Right lobe of liver (tissue), 6 donors: ENCODE measurements at regions not wholly inside any gene's neighbourhood (a gene's known extent, or its start where the extent isn't known, plus 50 kb on each side); places are given as distances from the start of the nearest gene placed in this dataset.

ENCODE experiments used
- ATAC-seq, 4 donors: fragments of 200-7000 bp; cut with Tn5 transposase; one replicate each; pipeline ENCODE4 v1.9.1; 2020; ENCODE audit warnings: mild to moderate bottlenecking in 4 of 4, moderate library complexity in 4 of 4
- DNase-seq, 3 donors: peaks; one replicate each; pipeline ENCODE4 v3.0.0-alpha.2; 2020
- H3K27ac ChIP-seq, 3 donors: fragments of 200-600 bp; one replicate each; pipeline ENCODE4 v1.8.0; 2022
- H3K27me3 ChIP-seq, 2 donors: fragments of 200-600 bp; one replicate each; pipeline ENCODE4 v1.8.0; 2022
- H3K36me3 ChIP-seq, 4 donors: fragments of 200-600 bp; sonication (generic) in 1 of 4; one replicate each; pipeline versions ENCODE4 v1.5.1 to v1.8.0; 2017 to 2022; ENCODE audit warnings: control low read depth in 1 of 4
- H3K4me1 ChIP-seq, 4 donors: fragments of 200-600 bp; sonication (generic) in 1 of 4; one replicate each; pipeline versions ENCODE4 v1.5.1 to v1.8.0; 2017 to 2022; ENCODE audit warnings: control low read depth in 1 of 4
- H3K4me3 ChIP-seq, 3 donors: fragments of 200-600 bp; one replicate each; pipeline ENCODE4 v1.8.0; 2022
- H3K9me3 ChIP-seq, 4 donors: fragments of 200-600 bp; sonication (generic) in 1 of 4; one replicate each; pipeline versions ENCODE4 v1.5.1 to v1.8.0; 2017 to 2022; ENCODE audit warnings: control low read depth in 1 of 4
- POLR2A ChIP-seq: fragments of 450-650 bp; IDR thresholded peaks from one replicate; pipeline ENCODE4 v1.6.1; 2017; ENCODE audit warnings: antibody characterized with exemption, mild to moderate bottlenecking
- WGBS: methylation state at CpG from one replicate; pipeline ENCODE4 v1.1.6; 2018; ENCODE audit warnings: low coverage, low lambda C conversion rate; ENCODE audit not compliant: insufficient coverage; ENCODE audit errors: missing lambda C conversion rate; 5-methylcytosine and 5-hydroxymethylcytosine counted together
- intact Hi-C, 2 donors: fragments of 100-400 bp; cut with DNase I; formaldehyde crosslinking; loops; one replicate each; pipeline versions ENCODE4 v1.11.2 to v1.14.1; 2022
- TF ChIP-seq, protein P1 (sequence below), 4 donors: fragments of 200-600 bp in 3 of 4; fragments of 450-650 bp in 1 of 4; IDR thresholded peaks; one replicate each; pipeline versions ENCODE4 v1.5.1 to v1.8.0; 2016 to 2022; ENCODE audit warnings: antibody characterized with exemption in 4 of 4, mild to moderate bottlenecking in 2 of 4
- donor health status: DM: no; HTN: yes; CAD: no.
- donor health status: DM: no; HTN: no; CAD: no.
- donor health status: DM: no; HTN: no; CAD: no.
- donor health status: DM: no; HTN: yes; CAD: no.
- donor health status: DM: no; HTN: yes; CAD: no.

DNA sequence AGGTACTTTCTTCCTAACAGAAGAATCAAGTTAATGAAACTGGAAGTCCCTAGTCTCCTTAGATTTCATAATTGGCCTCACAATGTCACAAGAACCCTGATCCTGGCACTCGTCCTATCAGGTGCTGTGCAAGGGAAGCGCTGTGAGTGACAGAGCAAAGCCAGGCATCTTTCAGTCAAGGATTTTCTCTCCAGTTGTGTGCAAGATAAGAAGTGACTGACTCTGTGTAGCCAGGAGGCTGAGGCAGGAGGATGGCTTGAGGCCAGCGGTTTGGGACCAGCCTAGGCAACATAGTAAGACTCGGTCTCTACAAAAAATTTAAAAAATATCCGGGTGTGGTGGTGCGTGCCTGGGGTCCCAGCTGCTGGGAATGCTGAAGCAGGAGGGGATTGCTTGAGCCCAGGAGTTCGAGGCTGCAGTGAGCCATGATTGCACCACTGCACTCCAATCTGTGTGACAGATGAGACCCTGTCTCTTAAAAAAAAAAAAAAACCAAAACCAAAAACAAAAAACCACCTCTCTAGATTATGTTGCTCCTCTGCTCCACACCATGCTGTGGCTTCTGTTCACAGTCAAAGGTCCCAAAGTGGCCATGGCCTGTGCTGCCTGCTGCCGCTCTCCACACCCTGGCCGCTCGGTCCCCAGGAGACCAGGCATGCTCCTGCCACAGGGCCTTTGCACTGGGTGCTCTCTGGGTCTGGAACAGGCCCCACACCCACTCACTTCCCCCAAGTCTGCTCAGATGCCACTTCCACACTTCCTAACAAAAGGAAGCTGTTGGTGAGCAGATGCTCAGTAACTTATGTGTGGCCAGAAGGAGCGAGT, 54.2 kb upstream of the CLDN5 start:
- no peak for ATAC-seq
- no peak overlapping the region for H3K4me3 ChIP-seq
- no peaks in the 10 kb centered on the region for H3K4me1 ChIP-seq
- WGBS: 62% methylated on average over 6 of the region's 11 CpGs
- H3K27ac ChIP-seq: no peak overlapping the region
- intact Hi-C loops: no loop called here
- H3K9me3 ChIP-seq: no peaks in the 10 kb centered on the region
- H3K36me3 ChIP-seq: no peaks in the 10 kb centered on the region
- no peak for DNase-seq
- no peak for TF ChIP-seq POLR2A
- TF ChIP-seq, protein P1, sequence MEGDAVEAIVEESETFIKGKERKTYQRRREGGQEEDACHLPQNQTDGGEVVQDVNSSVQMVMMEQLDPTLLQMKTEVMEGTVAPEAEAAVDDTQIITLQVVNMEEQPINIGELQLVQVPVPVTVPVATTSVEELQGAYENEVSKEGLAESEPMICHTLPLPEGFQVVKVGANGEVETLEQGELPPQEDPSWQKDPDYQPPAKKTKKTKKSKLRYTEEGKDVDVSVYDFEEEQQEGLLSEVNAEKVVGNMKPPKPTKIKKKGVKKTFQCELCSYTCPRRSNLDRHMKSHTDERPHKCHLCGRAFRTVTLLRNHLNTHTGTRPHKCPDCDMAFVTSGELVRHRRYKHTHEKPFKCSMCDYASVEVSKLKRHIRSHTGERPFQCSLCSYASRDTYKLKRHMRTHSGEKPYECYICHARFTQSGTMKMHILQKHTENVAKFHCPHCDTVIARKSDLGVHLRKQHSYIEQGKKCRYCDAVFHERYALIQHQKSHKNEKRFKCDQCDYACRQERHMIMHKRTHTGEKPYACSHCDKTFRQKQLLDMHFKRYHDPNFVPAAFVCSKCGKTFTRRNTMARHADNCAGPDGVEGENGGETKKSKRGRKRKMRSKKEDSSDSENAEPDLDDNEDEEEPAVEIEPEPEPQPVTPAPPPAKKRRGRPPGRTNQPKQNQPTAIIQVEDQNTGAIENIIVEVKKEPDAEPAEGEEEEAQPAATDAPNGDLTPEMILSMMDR (IDR thresholded peaks at IDR 0.05): no peak
- no peaks in the 10 kb centered on the region for H3K27me3 ChIP-seq

DNA sequence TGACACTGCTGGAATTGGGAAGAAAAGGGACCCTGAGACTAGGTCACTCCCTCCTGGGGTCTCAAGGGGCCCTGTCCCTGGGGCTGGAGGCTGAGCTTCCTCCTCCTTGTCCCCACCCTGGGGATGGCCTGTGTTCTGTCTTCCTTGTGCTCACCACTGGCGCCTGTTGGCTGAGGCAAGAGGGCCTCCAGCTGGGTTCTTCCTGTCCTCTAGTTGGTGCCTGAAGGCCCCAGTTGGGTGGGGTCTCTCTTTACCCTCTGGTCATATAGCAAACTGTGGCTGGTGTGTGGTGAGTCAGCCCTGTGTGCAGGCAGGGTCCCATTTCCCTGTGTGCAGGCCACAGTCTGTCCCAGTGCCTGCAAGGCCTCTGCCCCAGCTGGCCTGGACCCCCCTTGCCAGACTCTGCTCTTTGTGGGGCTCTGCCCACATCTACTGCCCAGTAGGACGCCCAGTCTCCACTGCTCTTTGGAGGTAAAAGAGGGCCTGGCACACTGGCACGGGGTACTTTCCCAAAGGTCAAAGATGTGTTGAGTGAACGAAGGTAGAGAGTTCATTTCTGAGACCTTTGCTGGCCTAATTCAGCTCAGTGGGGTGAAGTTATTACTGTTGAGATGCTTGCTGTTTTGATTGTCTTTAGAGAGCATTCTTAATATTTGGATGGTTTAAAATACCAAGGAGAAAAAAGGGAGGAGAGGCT, 55.1 kb upstream of the CLDN5 start:
- intact Hi-C loops: no loop called here
- no peaks in the 10 kb centered on the region for H3K4me1 ChIP-seq
- peak in 1 of 4 donors; percentile 53 for ATAC-seq
- TF ChIP-seq POLR2A: no peak
- TF ChIP-seq, protein P1 (IDR thresholded peaks at IDR 0.05): no peak
- DNase-seq: no peak
- 86% methylated on average over 1 of the region's 4 CpGs for WGBS
- H3K9me3 ChIP-seq: no peaks in the 10 kb centered on the region
- no peaks in the 10 kb centered on the region for H3K36me3 ChIP-seq
- H3K27me3 ChIP-seq: no peaks in the 10 kb centered on the region
- H3K4me3 ChIP-seq: no peak overlapping the region
- H3K27ac ChIP-seq: no peak overlapping the region

- intact Hi-C loops: no loop called here
- no peaks in the 10 kb centered on the region for H3K9me3 ChIP-seq
- TF ChIP-seq, protein P1 (IDR thresholded peaks at IDR 0.05): no peak
- TF ChIP-seq POLR2A: no peak
- H3K27ac ChIP-seq: no peak overlapping the region
- ATAC-seq (peak; percentile 36 to 72 (median 52)), DNase-seq (no peak)
- H3K4me3 ChIP-seq: no peak overlapping the region
- H3K27me3 ChIP-seq: no peaks in the 10 kb centered on the region
- no peaks in the 10 kb centered on the region for H3K4me1 ChIP-seq
- 52% methylated on average over 9 of the region's 12 CpGs for WGBS
- no peaks in the 10 kb centered on the region for H3K36me3 ChIP-seq
Observed at GRCh38 chr22:19579880-19580279, 55.7 kb upstream of the CLDN5 start.

DNA sequence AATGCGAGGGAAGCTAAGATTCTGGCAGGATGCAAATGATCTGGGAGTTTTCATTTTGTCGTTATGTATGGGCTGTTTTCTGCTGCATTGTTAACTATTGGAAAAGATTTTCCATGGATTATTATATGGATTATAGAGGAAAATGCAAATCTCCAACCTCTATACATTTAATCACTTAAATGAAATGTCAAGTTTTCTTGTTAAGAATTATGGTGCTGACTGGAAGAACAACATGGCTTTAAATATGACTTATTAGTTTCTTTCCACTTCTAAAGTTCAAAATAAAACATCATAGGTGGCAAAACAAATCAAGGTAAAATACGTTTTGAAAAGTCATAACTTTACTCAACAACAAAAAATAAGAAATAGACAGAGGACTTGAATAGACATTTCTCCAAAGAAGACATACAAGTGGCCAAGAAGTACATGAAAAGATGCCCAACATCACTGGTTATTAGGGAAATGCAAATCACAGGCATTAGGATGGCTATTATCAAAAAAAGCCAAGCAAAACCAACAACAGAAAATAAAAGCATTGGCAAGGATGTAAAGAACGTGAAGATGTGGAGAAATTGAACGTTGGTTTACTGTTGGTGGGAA, 56.2 kb upstream of the CLDN5 start:
- TF ChIP-seq POLR2A: no peak
- TF ChIP-seq, protein P1 (IDR thresholded peaks at IDR 0.05): no peak
- intact Hi-C loops: no loop called here
- WGBS: 62% methylated on average over 5 of the region's 5 CpGs

More for the DNA sequence above, 56.2 kb upstream of the CLDN5 start:
- no peaks in the 10 kb centered on the region for H3K9me3 ChIP-seq
- no peaks in the 10 kb centered on the region for H3K27me3 ChIP-seq
- no peak overlapping the region for H3K4me3 ChIP-seq
- no peak overlapping the region for H3K27ac ChIP-seq
- ATAC-seq (no peak), DNase-seq (no peak)
- no peaks in the 10 kb centered on the region for H3K36me3 ChIP-seq
- H3K4me1 ChIP-seq: no peaks in the 10 kb centered on the region
